Suprapubic skin (tissue), 4 donors: ENCODE measurements at regions not wholly inside any gene's neighbourhood (a gene's known extent, or its start where the extent isn't known, plus 50 kb on each side); places are given as distances from the start of the nearest gene placed in this dataset.

ENCODE experiments used
- DNase-seq, 2 donors: peaks; one replicate each; pipeline ENCODE4 v3.0.0-alpha.2; 2019; ENCODE audit warnings: low spot score in 2 of 2
- H3K27ac ChIP-seq: fragments of 200-600 bp; sonication (generic); one replicate; pipeline ENCODE4 v1.5.1; 2019
- H3K27me3 ChIP-seq: fragments of 200-600 bp; sonication (generic); one replicate; pipeline ENCODE4 v1.5.1; 2019
- H3K36me3 ChIP-seq: fragments of 200-600 bp; sonication (generic); one replicate; pipeline ENCODE4 v1.5.1; 2019
- H3K4me1 ChIP-seq: fragments of 200-600 bp; sonication (generic); one replicate; pipeline ENCODE4 v1.5.1; 2019
- H3K4me3 ChIP-seq: fragments of 200-600 bp; sonication (generic); one replicate; pipeline ENCODE4 v1.5.1; 2019; ENCODE audit warnings: mild to moderate bottlenecking
- H3K9me3 ChIP-seq: fragments of 200-600 bp; sonication (generic); one replicate; pipeline ENCODE4 v1.5.1; 2019
- EP300 ChIP-seq: sonication (generic); formaldehyde crosslinking; IDR thresholded peaks from one replicate; pipeline ENCODE4 v1.6.1; 2017; ENCODE audit warnings: antibody characterized with exemption
- POLR2A ChIP-seq, 2 donors: fragments of 450-650 bp; IDR thresholded peaks; one replicate each; pipeline ENCODE4 v1.6.1; 2017; ENCODE audit warnings: antibody characterized with exemption in 2 of 2, mild to moderate bottlenecking in 2 of 2, moderate library complexity in 2 of 2
- POLR2AphosphoS5 ChIP-seq, 3 donors: sonication (generic); formaldehyde crosslinking; IDR thresholded peaks; one replicate each; pipeline ENCODE4 v1.6.1; 2017; ENCODE audit warnings: antibody characterized with exemption in 3 of 3
- WGBS: methylation state at CpG from one replicate; pipeline ENCODE4 v1.1.5; 2018; 5-methylcytosine and 5-hydroxymethylcytosine counted together
- TF ChIP-seq, protein P1 (sequence below), 2 donors: fragments of 200-600 bp in 1 of 2; fragments of 450-650 bp in 1 of 2; sonication (generic) in 1 of 2; IDR thresholded peaks; one replicate each; pipeline ENCODE4 v1.5.1; 2016 to 2019; ENCODE audit warnings: antibody characterized with exemption in 2 of 2, mild to moderate bottlenecking in 1 of 2, moderate library complexity in 1 of 2

DNA sequence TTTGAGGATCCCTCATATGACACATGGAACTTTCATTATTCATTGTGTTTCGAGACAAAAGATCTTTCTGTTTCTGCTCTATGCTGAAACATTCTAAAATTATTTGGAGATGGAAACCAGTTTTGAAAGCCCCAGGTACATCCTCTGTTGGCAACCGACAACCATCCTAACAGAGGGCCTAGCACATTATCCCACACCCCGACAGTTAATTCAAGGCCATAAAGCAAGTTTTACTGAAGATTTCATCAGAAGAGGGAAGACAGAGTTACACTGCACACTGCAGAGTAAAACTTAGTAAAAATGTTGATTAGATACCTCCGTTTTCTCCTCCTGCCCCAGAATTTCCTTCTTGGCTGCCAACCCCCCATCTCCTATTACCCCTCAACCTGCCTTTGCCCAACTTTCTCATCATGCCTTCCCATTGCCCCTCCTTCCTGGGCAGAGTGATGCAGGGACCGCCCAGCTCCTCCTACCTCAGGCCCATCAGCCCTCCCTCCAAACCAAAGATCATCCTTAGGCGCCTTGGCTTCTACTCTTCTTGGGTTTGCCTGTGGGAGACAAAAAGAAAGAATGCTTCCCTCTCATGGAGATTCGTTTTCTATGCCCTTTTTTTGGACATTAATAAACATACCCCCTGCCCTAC lies 52.9 kb upstream of the CITED4 start:
- no peaks in the 10 kb centered on the region for H3K27me3 ChIP-seq
- H3K9me3 ChIP-seq: no peaks in the 10 kb centered on the region
- no peak for DNase-seq
- no peaks in the 10 kb centered on the region for H3K4me1 ChIP-seq
- H3K36me3 ChIP-seq: no peaks in the 10 kb centered on the region
- 83% methylated on average over 7 of the region's 7 CpGs for WGBS
- H3K27ac ChIP-seq: peak overlapping the region; percentile 24
- TF ChIP-seq, protein P1, sequence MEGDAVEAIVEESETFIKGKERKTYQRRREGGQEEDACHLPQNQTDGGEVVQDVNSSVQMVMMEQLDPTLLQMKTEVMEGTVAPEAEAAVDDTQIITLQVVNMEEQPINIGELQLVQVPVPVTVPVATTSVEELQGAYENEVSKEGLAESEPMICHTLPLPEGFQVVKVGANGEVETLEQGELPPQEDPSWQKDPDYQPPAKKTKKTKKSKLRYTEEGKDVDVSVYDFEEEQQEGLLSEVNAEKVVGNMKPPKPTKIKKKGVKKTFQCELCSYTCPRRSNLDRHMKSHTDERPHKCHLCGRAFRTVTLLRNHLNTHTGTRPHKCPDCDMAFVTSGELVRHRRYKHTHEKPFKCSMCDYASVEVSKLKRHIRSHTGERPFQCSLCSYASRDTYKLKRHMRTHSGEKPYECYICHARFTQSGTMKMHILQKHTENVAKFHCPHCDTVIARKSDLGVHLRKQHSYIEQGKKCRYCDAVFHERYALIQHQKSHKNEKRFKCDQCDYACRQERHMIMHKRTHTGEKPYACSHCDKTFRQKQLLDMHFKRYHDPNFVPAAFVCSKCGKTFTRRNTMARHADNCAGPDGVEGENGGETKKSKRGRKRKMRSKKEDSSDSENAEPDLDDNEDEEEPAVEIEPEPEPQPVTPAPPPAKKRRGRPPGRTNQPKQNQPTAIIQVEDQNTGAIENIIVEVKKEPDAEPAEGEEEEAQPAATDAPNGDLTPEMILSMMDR (IDR thresholded peaks at IDR 0.05): no peak
- no peak for TF ChIP-seq EP300
- no peak for TF ChIP-seq POLR2AphosphoS5 (IDR thresholded peaks at IDR 0.05)
- TF ChIP-seq POLR2A (IDR thresholded peaks at IDR 0.05): no peak
- H3K4me3 ChIP-seq: no peak overlapping the region

DNA sequence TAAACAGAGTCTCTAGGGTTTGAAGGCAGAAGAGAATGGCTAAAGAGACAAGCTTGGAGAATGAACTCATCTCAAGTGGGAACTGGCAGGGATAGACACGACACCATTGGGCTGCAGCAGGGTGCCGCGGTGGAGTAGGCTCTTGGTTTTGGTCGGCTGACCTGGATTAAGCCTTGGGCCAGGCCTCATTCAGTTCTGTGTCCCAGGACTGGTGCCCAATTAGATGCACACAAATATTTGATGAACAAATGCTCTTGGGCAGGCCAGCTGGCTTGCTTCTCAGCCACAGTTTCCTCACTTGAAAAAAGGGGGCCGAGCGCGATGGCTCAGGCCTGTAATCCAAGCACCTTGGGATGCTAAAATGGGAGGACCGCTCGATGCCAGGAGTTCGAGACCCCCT lies 53.4 kb upstream of the CITED4 start:
- peak overlapping the region; percentile 24 for H3K27ac ChIP-seq
- no peak for DNase-seq
- 77% methylated on average over 10 of the region's 10 CpGs for WGBS
- no peaks in the 10 kb centered on the region for H3K27me3 ChIP-seq
- H3K36me3 ChIP-seq: no peaks in the 10 kb centered on the region
- no peak overlapping the region for H3K4me3 ChIP-seq
- H3K9me3 ChIP-seq: no peaks in the 10 kb centered on the region
- H3K4me1 ChIP-seq: no peaks in the 10 kb centered on the region
- TF ChIP-seq POLR2AphosphoS5 (IDR thresholded peaks at IDR 0.05) (no peak), POLR2A (IDR thresholded peaks at IDR 0.05) (no peak), EP300 (no peak)
- TF ChIP-seq, protein P1 (IDR thresholded peaks at IDR 0.05): no peak

GRCh38 chr1:40917995-40918711 lies 56.0 kb upstream of the CITED4 start:
- Histone ChIP-seq H3K27me3 (no peaks in the 10 kb centered on the region), H3K4me1 (peaks cover under 1% of the 10 kb centered on the region), H3K27ac (no peak overlapping the region), H3K9me3 (no peaks in the 10 kb centered on the region), H3K36me3 (no peaks in the 10 kb centered on the region), H3K4me3 (no peak overlapping the region)
- TF ChIP-seq, protein P1 (IDR thresholded peaks at IDR 0.05): no peak
- TF ChIP-seq POLR2A (IDR thresholded peaks at IDR 0.05) (no peak), POLR2AphosphoS5 (IDR thresholded peaks at IDR 0.05) (no peak)
- DNase-seq: no peak
- 74% methylated on average over 6 of the region's 6 CpGs for WGBS

- DNase-seq: peak in 1 of 2 donors; percentile 61
- H3K27me3 ChIP-seq: no peaks in the 10 kb centered on the region
- H3K4me3 ChIP-seq: no peak overlapping the region
- H3K36me3 ChIP-seq: no peaks in the 10 kb centered on the region
- TF ChIP-seq, protein P1 (IDR thresholded peaks at IDR 0.05): no peak
- TF ChIP-seq POLR2A (IDR thresholded peaks at IDR 0.05) (no peak), POLR2AphosphoS5 (IDR thresholded peaks at IDR 0.05) (no peak), EP300 (no peak)
- peaks cover 7% of the 10 kb centered on the region for H3K4me1 ChIP-seq
- H3K9me3 ChIP-seq: no peaks in the 10 kb centered on the region
- 77% methylated on average over 12 of the region's 12 CpGs for WGBS
- H3K27ac ChIP-seq: peak overlapping the region; percentile 58
These were observed 57.4 kb upstream of the CITED4 start for GRCh38 chr1:40919475-40920011.

GRCh38 chr1:40921522-40921921 lies 58.0 kb upstream of the CTPS1 start:
- TF ChIP-seq, protein P1 (IDR thresholded peaks at IDR 0.05): no peak
- TF ChIP-seq POLR2A (IDR thresholded peaks at IDR 0.05) (no peak), EP300 (no peak), POLR2AphosphoS5 (IDR thresholded peaks at IDR 0.05) (no peak)
- peak in 1 of 2 donors; percentile 21 for DNase-seq
- H3K9me3 ChIP-seq: no peaks in the 10 kb centered on the region
- 96% methylated on average over 4 of the region's 4 CpGs for WGBS
- no peak overlapping the region for H3K4me3 ChIP-seq
- no peak overlapping the region for H3K27ac ChIP-seq
- H3K4me1 ChIP-seq: peaks cover 7% of the 10 kb centered on the region
- H3K27me3 ChIP-seq: no peaks in the 10 kb centered on the region
- H3K36me3 ChIP-seq: no peaks in the 10 kb centered on the region
